GM12875 (cell line): ENCODE measurements at regions not wholly inside any gene's neighbourhood (a gene's known extent, or its start where the extent isn't known, plus 50 kb on each side); places are given as distances from the start of the nearest gene placed in this dataset.

Experiments
- H3K4me3 ChIP-seq: one replicate; pipeline ENCODE4 v1.5.1; 2011; ENCODE audit warnings: low read depth, low read length, control low read depth
- TF ChIP-seq, protein P1 (sequence below): IDR thresholded peaks from 2 replicates; pipeline ENCODE4 v1.5.1; 2011; ENCODE audit warnings: low read depth, mild to moderate bottlenecking, control low read depth, inconsistent platforms, low read length, moderate library complexity, borderline replicate concordance; ENCODE audit not compliant: insufficient read depth

GRCh38 chr10:52664629-52665028 is 108.0 kb downstream of the MBL2 start:
- TF ChIP-seq, protein P1, sequence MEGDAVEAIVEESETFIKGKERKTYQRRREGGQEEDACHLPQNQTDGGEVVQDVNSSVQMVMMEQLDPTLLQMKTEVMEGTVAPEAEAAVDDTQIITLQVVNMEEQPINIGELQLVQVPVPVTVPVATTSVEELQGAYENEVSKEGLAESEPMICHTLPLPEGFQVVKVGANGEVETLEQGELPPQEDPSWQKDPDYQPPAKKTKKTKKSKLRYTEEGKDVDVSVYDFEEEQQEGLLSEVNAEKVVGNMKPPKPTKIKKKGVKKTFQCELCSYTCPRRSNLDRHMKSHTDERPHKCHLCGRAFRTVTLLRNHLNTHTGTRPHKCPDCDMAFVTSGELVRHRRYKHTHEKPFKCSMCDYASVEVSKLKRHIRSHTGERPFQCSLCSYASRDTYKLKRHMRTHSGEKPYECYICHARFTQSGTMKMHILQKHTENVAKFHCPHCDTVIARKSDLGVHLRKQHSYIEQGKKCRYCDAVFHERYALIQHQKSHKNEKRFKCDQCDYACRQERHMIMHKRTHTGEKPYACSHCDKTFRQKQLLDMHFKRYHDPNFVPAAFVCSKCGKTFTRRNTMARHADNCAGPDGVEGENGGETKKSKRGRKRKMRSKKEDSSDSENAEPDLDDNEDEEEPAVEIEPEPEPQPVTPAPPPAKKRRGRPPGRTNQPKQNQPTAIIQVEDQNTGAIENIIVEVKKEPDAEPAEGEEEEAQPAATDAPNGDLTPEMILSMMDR = no peak
- H3K4me3 ChIP-seq = no peak overlapping the region

DNA sequence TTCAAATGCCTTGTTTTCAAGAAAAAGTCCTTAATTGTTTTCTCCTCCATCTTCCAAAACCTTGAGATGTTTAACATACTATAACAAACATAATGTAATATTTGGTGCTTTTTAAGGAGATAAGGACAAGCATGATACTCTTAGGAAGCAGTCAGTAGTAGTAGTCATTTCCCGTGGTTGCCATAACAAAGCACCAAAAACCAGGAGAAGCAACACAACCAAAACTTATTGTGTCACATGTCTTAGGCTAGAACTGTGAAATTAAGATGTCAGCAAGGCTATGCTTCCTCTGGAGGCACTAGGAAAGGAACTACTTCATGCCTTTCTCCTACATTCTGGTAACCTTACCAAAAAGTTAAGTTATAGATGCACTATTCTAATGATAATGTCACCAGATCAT is 106.8 kb downstream of the MBL2 start:
- TF ChIP-seq, protein P1 = no peak

DNA sequence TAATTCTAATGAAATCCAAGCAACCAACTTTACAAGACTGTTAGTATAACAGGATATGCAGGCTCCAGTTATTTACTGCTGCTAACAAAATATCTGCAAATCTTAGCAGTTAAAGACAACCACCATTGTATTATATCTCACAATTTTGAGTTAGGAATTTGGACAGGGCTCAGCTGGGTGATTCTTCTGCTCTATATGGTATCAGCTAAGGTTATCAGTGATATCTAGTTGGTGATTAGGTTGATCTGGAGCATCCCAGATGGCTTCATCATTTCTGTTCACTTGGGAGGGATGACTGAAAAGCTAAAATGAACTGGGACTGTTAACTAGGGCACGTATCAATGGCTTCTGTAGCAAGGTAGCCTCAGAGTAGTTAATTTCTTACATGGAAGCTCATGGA is 105.7 kb downstream of the MBL2 start:
- TF ChIP-seq, protein P1 = no peak
- H3K4me3 ChIP-seq = no peak overlapping the region

More for the DNA sequence above, 106.8 kb downstream of the MBL2 start:
- no peak overlapping the region for H3K4me3 ChIP-seq

GRCh38 chr10:52668024-52668423 is 104.6 kb downstream of the MBL2 start:
- H3K4me3 ChIP-seq = no peak overlapping the region
- TF ChIP-seq, protein P1 = no peak

DNA sequence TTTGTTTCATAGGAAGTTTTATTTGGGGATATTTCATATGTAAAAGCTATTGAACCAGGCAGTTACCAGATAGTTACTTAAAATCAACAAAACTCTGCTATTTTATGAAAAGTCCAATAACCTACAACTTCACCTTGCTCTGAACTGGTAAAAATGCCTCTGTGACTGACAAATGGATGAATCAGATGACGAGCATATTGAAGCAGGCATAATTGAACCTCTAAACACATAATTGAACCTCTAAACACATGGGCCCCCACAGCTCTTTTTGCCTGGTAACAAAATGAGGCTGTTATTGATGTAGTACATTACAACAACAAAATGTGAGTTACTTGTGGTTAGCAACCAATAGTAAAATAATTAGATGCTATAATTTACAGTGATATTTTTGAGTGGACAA is 99.7 kb downstream of the MBL2 start:
- TF ChIP-seq, protein P1 = no peak
- no peak overlapping the region for H3K4me3 ChIP-seq

- TF ChIP-seq, protein P1 = no peak
- no peak overlapping the region for H3K4me3 ChIP-seq
Observed at GRCh38 chr10:52673468-52673867, 99.1 kb downstream of the MBL2 start.

GRCh38 chr10:52674474-52674873 is 98.1 kb downstream of the MBL2 start:
- H3K4me3 ChIP-seq = no peak overlapping the region
- TF ChIP-seq, protein P1 = no peak
